CD4-positive, alpha-beta T cell treated with Interleukin-12 subunit alpha and Interleukin-12 subunit beta, for 1 hour (primary cell): ENCODE measurements at regions not wholly inside any gene's neighbourhood (a gene's known extent, or its start where the extent isn't known, plus 50 kb on each side); places are given as distances from the start of the nearest gene placed in this dataset.
A peak's percentile ranks its signal among the peaks of the same experiment; 100 is the strongest.
"Not testable (repeated sequence)": the region's sequence is repeated elsewhere in the genome, so short reads cannot be mapped to it uniquely, and the experiment has no call there.

Experiments used
- DNase-seq: peaks from one replicate; pipeline ENCODE4 v3.0.0-alpha.2; 2020

DNA sequence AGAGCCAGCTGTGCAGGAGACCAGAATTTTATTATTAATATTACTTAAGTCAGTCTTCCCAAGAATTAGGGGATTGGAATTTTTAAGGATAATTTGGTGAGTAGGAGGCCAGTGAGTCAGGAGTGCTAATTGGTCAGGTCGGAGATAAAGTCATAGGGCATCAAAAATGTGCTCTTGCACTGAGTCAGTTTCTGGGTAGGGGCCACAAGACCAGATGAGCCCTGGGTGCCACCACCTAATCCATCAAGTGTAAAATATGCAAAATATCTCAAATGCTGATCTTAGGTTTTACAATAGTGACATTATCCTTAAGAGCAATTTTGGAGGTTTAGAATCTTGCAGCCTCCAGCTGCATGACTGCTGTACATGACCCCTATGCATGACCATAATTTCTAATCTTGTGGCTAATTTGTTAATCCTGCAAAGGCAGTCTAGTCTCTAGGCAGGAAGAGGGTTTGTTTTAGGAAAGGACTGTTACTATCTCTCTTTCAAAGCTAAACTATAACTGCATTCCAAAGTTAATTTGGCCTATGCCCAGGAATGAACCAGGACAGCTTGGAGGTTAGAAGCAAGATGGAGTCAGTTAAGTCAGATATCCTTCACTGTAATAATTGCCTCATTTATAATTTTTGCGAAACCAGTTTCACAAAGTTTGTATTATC is 215.9 kb downstream of the RNF152 start:
- no peak for DNase-seq

DNA sequence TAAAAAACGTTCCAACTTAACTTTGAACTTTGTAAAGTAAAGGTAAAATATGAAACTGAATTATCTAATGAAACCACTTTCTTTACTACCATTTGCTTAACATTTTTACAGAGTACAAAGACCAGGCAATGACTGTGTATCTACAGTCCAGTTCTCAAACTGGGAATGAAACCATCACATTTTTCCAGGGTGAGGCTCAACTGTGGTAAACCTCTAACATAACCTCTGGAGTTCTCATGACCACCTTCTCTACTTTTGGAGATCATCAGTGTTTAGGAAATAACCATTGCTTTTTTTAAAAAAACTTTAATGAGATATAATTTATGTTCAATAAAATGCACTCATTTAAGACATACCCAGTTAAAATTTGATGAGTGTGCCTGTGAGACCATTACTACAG is 223.5 kb downstream of the RNF152 start:
- DNase-seq, result no peak

DNA sequence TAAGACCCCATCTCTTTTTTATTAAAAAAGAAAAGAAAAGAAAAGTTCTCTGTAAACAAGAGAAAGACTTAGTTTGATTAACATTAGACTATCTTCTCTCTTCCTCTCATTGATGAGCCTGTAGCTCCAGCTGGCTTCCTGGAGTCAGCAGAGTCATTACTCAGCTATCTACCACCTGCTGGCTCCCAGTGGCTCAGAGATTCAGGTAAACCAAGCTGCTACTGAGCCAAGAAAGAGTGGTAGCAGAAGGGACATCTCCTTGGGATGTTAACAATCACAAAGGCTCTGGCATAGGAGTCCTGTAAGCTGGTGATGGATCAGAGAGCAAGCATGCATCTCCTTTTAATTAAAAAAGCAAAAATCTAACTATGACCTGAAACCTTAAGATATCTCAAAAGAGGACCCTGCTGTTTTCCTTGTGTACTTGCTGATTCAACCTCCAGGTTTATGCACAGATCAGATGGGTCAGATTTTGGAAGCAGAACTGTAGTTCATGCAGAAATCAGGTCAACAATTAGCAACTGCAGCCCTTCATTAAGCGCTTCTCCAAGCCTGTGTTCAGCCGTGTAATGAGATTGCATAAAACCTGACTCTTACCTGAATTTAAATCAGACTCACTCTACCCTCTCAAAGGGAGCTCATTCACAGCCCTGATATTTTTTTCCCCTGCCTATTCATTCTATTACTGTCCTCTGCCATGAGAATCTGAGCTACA is 225.8 kb downstream of the RNF152 start:
- DNase-seq, result no peak

DNA sequence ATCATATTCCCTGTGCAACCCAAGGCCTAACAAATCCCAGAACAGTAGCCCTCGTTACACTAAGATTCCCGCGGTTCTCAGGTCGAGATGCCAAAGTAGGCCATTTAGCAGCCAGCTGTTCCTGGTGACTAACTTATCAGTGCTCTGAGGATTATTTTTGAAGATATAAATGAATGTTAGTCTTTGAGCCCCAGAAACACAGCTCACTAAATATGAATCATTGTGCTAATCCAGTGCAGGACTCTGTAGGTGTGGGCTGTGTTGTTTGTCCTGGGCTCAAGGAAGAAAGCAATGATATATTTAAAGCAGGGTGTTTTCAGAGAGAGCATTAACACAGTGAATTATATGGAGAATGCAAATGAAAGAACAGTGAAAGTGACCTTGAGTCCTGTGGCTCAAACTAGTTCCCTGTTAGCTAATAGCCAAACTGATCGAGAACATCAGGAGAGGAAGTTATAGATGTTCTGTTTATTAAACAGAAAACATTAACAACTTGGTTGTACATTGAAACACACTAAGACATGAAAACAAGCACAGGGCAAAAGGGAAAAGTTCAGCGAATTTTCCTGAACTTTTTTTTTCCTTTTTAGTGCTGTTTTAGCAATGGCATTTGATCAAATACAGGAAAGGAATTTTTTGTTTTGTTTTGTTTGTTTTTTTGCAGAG is 228.3 kb downstream of the RNF152 start:
- no peak for DNase-seq

DNA sequence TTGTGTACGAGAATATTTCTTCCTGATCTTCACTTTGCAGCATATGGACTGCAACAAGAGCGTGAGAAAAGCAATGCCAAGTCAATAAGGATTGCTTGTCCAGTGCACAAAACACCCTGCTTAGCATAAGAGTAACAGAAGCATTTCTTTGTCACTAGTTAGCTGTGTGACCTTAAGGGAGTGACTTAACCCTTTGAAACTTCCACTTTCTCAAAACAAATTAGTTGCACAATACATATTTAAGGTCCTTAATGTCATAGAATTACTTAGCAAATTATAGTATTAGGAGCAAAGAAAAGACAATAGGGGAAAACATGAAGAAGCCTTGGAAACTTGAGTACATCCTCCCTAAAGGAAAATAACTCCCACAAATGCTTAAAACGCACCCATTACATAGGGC is 230.1 kb downstream of the RNF152 start:
- DNase-seq, result no peak

DNA sequence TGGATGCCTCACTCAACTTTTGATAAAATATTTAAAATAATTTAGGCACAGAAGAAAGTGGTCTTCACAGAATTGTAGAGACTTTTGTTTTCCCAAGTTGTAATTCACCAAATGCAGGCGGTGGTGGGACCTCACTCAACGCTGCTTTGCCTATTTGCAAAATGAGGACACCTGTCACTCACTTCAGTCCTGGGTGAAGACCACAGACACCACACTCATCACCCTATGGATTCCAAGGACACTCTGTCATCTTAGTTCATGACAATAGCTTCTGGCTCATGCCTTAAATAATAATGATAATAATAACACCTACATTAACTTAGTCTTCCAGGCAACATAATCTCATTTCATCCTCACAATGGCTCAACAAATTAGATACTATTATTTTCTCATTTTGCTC is 234.4 kb downstream of the RNF152 start:
- no peak for DNase-seq

DNA sequence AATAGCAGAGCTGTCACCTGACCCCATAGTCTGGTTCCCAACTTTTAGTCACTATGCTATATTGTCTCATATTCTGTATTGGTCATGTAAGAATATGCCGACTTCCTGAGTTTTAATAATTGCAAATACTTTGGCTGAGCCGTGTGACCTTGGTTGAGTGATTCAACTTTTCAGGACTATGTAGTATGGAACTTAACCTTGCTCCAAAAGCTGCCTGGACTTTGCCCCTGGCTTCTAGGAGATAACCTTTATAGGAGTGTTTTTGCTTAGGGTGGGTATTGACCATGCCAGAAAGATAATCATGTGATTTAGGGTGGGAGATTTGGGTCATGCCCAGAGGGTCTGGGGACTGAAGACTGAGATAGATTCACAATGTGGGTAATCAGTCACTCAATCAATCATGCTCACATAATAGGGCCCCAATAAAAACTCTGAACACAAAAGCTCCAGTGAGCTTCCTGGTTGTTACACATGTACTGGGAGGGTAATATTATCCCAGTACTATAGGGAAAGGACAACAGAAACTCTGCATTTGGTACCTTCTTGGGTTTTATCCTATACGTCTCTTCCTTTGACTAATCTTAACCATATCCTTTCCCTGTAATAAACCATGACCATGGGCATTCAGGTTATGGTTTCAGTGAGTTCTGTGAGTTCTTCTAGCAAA is 235.6 kb downstream of the RNF152 start:
- no peak for DNase-seq

DNA sequence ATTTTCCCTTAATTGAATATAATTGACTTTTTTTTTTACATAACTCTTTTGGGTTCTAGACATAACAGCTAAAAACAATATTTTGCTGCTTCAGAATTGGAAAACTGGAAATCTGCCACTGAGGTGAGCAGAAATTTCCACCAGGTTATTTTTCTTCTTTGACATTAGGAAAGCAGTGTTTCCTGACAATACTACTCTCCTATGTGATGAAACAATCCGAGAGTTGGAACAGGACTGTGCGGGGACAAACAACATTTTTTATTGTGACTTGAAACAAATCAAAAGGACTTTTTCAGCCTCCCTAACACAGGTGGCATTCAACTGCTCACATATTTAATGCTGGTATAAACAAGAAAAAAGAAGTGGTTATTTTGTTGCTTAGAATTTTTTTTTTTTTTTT is 237.2 kb downstream of the RNF152 start:
- no peak for DNase-seq

DNA sequence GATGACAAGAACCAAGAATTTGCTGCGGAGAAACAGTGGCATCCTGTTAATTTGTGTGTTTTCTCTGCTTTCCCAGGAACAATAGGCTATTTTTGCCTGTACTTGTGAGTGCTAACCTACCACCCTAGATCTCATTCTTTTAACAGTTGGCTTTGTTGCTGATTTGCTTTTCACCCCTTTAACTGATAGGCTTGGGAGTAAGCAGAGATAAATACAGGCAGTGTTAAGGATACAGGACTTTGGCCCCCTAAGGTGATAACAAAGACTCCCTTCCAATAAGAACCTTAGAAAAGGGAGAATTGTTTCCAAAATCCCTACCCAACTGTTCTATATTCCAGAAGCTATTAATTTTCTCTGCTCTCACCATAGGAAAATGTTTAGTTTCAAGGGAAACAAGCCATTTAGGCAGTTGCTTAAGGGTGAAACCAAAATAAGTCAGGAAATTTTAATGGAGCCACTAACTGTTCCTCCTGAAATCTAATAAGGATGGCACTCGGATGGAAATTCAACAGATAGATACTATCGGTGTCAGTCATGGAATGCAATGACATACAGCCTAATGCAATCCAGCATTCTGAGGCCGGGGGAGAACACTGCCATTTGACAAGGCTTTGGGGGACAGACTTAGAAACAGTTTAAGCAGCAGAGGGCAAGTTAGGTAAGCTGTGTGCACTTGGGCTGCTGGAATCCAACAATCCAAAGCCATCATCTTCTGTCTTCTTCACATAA is 238.8 kb downstream of the RNF152 start:
- DNase-seq, result no peak

DNA sequence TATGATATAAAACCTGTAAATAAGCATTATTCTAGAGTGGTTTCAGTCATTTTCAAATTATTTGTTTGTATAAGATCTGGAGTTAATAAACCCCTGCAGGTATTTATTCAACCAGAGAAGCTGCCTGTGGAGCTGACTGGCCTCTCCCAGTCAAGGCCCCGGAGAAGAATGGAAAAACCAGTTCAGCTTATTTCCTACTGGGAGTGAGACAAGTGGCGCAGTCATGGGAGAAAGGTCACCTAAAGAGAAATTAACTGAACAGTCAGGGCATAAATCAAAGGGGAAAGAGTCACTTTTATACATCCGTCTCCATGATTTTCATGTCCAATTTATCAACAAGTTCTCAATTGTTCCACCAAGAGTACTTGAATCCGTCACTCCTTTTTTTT is 240.9 kb downstream of the RNF152 start:
- DNase-seq, result no peak

DNA sequence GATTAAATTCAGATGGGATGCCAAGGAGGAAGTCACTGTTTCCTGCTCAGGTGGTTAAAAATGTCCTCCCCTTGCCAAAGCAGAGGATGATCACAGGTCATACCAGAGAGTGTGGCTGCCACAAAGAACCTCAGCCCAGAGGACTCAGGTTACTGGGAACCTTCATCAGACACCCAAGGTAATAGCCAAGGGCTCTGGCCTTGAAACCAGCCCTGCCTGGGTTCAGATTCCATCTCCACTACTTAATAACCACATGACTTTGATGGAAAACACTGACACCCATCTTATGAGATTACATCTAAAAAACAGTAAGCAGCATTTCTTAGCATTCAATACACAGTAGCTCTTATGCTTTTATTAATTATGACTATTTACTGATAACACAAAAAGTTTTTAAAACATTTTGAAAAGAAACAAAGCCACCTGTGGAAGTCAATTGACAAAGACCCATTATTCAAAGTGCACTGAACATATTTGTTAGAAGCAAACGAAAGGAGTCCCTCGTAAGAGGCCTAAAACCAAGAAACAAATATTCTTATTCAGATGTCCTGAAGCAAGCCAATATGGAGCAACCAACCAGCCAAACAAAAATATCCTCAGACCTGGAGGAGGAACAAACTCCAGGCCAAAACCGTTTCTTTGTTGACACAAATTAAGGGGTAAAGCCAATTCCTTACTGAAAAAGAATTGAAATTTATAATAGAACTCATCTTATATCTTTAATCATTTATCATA is 241.5 kb downstream of the RNF152 start:
- DNase-seq, result no peak

DNA sequence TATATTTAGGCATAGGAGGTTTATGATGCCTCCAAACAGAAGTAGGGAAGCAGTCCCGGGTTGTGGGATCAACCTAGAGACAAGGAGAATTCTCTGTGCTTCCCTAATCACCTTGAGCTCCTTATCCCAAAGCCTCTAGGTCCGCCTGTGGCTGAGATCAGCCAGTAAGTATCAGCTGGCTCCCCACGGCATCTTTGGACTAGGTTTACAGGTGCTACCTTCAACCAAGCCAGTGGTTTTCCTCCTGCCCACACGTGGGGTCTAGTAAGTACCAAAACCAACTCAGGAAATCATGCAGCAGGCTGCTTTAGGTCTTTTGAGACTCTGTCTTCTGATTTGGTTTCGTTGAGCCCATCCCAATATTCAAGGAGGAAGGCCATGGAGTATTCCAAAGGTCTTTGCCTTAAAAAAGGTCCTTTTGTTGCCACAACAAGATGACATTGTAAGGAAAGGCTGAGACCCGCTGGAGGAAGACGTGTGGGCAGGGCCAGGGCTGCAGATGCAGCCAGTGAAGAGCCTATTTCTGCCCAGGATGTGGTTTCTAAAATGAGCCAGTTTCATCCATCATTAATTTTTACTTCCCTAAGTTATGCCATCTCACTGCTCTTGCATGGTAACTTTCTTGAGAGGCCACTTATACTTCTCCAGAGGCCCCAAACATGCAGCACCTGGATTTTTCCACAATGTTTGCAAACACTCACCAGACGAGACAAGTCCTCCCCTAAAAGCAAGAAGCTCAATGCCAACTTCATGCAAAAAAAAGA is 248.7 kb downstream of the RNF152 start:
- no peak for DNase-seq

DNA sequence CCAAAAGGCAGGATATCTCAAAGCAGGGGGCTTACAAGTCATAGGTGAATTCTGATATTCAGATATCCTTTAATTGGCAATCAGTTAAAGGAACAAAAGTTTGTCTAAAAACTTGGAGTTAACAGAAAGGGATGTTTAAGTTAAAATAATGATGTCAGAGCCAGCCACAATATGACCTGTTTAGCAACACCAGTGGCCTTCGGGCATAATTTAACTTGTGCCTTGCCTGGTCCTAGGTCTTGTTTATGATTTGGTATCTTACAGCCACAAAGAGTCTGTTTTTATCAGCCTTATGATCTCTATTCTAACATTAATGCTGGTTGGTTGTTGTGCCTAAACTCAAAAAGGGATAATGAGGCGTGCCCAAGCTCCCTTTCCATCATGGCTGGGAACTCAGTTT is 252.9 kb downstream of the RNF152 start:
- DNase-seq, result no peak

DNA sequence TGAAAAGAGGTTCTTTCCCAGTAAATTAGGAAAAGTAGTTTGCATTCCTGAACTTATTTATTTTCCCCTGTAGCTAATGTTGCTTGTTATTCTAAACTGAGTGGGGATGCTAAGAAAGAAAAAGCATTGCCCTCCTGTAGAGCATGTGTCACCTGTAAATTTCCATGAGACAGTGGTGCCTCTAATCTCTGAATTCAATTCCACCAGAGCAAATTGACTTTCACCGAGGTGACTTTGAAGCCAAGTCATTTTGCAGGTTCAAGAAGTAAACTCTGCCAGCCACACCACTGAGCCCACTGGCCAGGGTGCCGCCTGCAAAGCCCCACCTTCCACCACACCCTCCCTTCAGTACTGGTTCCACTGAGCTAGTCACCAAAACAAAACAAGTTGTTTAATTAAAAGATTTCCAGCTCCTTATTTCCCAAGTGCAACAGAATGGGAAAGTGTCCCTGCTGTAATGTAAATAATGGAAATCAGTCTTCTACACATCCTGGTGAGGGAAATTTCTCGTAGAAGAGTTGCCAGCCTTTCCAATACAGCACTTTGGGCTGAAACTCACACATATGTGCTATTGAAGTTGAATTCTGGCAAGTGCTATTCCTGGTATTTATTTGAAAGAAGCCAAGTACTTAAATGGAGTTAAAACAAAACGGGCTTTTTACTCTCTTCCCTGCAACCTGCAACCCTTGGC is 254.8 kb downstream of the RNF152 start:
- no peak for DNase-seq

DNA sequence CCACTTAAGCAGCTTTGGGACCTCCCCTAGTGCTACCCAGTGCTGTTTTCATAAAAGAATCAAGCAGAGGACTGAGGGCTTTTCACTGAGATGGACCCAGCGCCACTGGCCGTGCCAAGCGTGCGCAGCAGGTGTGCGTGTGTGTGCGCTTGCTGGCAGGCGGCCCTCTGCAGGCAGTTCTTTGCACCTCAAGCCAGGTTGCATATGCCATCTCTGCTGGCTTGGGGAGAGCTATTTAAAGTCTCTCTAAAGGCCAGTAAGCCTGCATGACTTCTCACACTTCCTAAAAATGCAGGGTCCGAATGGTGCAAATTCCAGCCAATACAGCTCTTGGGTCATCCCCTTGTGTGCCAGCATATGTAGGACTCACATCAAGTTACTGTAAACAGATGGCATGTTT is 255.5 kb downstream of the RNF152 start:
- no peak for DNase-seq

DNA sequence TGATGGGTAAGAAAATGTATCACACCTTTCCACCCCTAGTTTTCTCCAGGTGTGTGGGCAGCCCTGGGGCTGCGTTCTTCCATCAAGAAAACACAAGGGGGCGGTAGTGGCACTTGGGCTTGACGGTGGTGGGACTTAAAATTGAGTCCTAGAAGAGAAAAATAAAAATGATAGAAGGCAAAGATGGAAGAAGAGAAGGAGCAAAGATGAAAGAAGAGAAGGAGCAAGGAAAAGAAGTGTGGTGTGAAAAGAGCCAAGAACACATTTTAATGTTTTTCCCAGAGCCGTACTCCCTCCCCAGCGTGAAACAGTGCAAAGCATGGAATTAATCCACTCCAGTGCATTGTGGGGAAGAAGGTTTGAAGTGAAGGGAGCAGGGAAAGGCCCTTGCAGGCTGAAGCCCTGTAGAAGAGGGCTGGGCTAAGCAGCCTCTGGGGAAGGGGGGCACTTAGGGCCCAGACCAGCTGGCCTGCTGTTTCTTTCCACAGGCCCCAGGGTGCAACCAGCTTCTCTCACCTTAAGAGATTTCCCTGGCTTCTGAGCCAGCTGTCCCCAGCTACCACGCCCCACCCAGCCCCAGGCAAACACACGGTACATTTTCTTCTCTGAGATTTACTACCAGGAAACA is 256.8 kb downstream of the RNF152 start:
- DNase-seq, result peak; percentile 39

DNA sequence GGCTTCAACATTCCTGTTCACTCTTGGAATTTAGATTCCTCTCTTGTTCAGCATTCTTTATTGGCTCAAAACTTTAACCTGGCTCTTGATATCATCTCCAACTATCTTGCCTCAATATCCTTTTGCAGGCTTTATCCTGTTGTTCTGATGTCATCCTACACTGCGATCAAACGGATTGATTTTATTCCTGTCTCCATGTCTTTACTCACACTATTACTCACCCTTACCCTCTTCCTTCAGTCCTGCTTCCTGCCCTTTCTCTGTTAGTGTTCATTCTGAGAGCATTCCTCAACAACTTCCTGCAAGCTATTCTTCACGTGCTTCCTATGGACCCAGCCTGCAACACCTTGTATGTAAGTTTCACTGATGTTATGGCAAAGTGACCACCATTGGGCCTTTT is 264.7 kb downstream of the RNF152 start:
- DNase-seq, result no peak

DNA sequence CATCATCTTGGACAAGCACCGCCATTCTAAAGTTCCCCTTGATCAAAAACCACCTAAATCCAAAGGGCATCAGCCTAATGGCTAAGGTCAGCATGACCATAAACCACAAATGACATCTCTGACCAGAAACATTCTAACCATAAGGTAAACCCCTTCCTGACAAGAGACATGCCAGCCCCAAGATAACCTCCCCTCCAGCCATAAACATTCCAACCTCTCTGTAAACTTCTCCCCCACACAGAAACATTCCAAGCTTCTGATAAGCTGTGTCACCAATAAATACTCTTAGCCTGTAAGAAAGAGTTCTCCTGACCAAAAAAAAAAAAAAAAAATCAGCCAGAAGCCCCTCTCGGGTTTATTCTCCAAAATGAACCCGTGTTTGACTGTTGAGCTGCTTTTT is 268.2 kb downstream of the RNF152 start:
- not testable (repeated sequence) for DNase-seq

DNA sequence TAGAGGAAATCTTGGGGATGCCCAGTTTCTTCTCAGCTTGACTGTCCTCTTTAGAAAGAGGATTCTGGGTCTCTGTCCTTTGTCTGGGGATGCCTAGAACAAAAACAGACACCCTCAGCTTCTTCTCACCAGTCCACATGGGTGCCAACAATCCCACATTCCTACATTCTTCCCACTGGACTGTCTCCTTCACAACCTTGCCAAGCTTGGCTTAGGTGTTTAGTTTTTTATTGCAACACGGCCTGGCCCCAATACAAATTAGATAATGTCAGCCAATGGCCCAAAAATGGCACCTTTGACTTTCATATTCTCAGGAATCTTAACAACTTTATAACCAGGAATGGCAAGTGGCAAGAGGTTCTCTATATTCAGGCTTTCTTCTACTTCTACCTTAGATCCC is 273.0 kb downstream of the RNF152 start:
- DNase-seq, result no peak

DNA sequence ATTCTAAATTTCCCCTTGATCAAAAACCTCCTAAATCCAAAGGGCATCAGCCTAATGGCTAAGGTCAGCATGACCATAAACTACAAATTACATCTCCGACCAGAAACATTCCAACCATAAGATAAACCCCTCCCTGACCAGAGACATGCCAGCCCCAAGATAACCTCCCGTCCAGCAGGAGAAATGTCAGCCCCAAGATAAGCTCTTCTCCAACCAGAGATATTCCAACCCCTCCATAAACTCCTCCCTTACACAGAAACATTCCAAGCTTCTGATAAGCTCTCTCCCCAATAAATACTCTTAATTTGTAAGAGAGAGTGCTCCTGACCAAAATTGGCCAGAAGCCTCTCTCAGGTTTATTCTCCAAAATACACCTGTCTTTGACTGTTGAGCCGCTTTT is 274.0 kb downstream of the RNF152 start:
- DNase-seq, result no peak
